BJ (cell line): ENCODE measurements at regions not wholly inside any gene's neighbourhood (a gene's known extent, or its start where the extent isn't known, plus 50 kb on each side); places are given as distances from the start of the nearest gene placed in this dataset.

Experiments used
- CTCF ChIA-PET: fragments of 350-600 bp; formaldehyde crosslinking; extraction: SDS; loops from one replicate; lab custom pipeline; 2021; ENCODE audit warnings: antibody characterized with exemption, inconsistent platforms; lab: Yijun Ruan, JAX
- POLR2A ChIA-PET: fragments of 300-600 bp; sonication (Branson Sonifier 250); formaldehyde crosslinking; extraction: SDS; loops from one replicate; lab custom pipeline; 2021; ENCODE audit warnings: antibody characterized with exemption; lab: Charles Lee
- DNase-seq: peaks from one replicate; pipeline ENCODE4 v3.0.0-alpha.2; 2011; ENCODE audit warnings: low read depth
- H3K27me3 ChIP-seq: 2 replicates; pipeline ENCODE4 v1.6.0; 2011; ENCODE audit warnings: low read length; ENCODE audit not compliant: control insufficient read depth, insufficient read depth
- H3K36me3 ChIP-seq: 2 replicates; pipeline ENCODE4 v1.5.1; 2011; ENCODE audit warnings: low read length; ENCODE audit not compliant: control insufficient read depth, insufficient read depth
- H3K4me3 ChIP-seq: 2 replicates; pipeline ENCODE4 v1.5.1; 2011; ENCODE audit warnings: low read depth, mild to moderate bottlenecking, control low read depth, low read length
- TF ChIP-seq, protein P1 (sequence below): IDR thresholded peaks from 2 replicates; pipeline ENCODE4 v1.5.1; 2011; ENCODE audit warnings: low read depth, mild to moderate bottlenecking, control low read depth, inconsistent platforms, low read length, moderate library complexity; ENCODE audit not compliant: insufficient read depth

DNA sequence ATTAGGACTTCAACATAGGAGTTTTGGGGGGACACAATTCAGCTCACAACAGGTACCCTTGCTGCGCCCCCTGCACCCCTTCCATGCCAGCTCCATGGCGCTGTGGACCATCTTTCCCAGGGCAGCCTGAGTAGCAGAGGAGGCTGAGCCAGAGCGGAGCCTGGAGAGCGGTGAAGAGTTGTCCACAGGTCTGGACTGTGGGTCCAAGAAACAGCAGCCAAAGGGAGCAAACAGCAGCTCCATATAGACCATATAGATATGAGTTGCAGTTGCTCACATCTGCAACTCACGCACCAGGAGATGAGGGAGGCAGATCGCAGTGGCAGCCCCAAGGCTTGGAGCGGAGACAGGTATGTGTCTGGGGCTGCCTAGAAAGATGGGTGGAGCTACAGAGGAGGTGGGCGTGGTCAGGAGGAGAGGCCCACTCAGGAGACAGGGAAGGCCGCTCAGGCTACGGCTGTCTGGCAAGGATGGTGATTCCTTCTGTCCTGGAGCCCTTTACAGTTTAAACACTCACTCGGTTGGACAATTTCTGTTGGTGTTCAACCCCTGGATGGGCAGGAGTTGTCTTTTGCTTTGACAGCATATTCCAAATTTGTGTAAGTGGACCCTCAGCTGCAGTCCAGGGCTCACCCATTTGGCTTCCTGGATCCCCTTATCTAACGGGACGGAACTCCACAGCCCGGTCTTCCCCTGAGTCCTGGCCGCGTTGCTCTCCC lies 155.1 kb downstream of the LPIN1 start:
- TF ChIP-seq, protein P1, sequence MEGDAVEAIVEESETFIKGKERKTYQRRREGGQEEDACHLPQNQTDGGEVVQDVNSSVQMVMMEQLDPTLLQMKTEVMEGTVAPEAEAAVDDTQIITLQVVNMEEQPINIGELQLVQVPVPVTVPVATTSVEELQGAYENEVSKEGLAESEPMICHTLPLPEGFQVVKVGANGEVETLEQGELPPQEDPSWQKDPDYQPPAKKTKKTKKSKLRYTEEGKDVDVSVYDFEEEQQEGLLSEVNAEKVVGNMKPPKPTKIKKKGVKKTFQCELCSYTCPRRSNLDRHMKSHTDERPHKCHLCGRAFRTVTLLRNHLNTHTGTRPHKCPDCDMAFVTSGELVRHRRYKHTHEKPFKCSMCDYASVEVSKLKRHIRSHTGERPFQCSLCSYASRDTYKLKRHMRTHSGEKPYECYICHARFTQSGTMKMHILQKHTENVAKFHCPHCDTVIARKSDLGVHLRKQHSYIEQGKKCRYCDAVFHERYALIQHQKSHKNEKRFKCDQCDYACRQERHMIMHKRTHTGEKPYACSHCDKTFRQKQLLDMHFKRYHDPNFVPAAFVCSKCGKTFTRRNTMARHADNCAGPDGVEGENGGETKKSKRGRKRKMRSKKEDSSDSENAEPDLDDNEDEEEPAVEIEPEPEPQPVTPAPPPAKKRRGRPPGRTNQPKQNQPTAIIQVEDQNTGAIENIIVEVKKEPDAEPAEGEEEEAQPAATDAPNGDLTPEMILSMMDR = no peak
- POLR2A ChIA-PET = no interaction called here
- Histone ChIP-seq H3K36me3 (no peaks in the 10 kb centered on the region), H3K27me3 (peaks cover 3% of the 10 kb centered on the region; the same call in 1 of the 2 replicates), H3K4me3 (no peak overlapping the region)
- no peak for DNase-seq
- CTCF ChIA-PET = no interaction called here

DNA sequence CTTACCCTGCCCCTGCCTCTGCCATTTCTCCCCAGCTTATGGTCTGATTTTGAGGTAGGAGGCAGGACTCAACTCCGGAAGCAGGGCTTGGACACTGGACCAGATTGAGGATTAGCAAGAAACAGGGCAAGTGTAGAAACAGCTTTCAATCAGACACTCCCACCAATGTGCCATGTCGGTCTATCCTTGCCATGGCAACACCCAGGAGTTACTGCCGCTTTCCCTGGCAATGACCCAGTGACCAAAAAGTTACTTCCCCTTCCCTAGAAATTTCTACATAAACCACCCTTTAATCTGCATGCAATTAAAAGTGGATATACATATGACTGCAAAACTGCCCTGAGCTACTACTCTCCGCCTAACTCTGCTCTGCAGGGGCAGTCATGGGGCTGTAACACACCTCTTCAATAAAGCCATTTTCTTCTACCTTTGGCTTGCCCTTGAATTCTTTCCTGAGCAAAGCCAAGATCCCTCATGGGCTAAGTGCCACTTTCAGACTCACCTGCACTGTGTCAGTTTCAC lies 156.7 kb downstream of the LPIN1 start:
- TF ChIP-seq, protein P1 = no peak
- no peak for DNase-seq
- POLR2A ChIA-PET = no interaction called here
- CTCF ChIA-PET = interaction anchor here (0.6 kb wide), 2 partner anchors 15 to 26 kb away, joined by 3 to 4 read pairs; no protein-coding TSS in a partner anchor
- H3K36me3 ChIP-seq = no peaks in the 10 kb centered on the region
- H3K27me3 ChIP-seq = peaks cover 3% of the 10 kb centered on the region
- H3K4me3 ChIP-seq = no peak overlapping the region

DNA sequence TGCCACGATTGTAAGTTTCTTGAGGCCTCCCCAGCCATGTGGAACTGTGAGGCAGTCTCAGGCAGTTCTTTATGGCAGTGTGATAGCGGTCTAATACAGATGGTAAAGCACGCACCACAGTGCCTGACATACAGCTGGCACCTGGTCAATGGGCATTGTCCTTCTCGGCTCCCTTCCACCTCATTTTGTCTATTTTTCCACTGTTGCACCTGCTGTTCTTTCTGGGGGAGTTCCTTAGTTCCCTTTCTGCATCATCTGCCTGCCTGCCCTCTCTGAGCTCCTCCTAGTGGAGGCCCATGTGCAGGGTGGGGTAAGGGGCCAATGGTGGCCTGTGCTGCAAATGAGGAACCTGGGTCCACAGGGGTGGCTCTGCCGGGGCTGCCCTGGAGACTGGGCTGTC lies 157.6 kb downstream of the LPIN1 start:
- CTCF ChIA-PET = interaction anchor here (0.9 to 1.5 kb wide), 2 partner anchors 11 to 58 kb away, joined by 3 to 5 read pairs; no protein-coding TSS in a partner anchor

DNA sequence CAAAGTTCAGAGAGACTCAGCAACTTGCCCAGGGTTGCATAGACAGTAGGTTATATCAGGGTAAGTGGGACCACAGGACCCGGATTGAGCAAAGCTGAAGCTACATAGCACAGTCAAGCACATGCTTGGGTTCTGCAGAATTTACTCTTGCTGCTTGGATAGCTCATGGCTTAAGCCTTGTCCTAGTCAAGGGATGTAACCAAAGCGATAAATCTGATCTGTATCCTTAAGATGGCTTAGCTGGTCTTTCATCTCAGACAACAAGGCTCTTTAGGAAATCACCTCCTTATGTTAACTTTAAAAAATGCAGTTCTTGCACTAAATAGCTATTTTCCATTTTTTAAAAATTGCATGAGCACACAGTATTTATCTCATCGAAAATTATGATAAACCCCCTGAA lies 158.5 kb downstream of the LPIN1 start:
- POLR2A ChIA-PET = no interaction called here
- CTCF ChIA-PET = interaction anchor here (0.9 to 1.5 kb wide), 2 partner anchors 11 to 57 kb away, joined by 3 to 5 read pairs; no protein-coding TSS in a partner anchor

More for the DNA sequence above, 157.6 kb downstream of the LPIN1 start:
- no peaks in the 10 kb centered on the region for H3K36me3 ChIP-seq
- no peak for DNase-seq
- POLR2A ChIA-PET = no interaction called here
- H3K27me3 ChIP-seq = peaks cover 3% of the 10 kb centered on the region
- no peak overlapping the region for H3K4me3 ChIP-seq
- TF ChIP-seq, protein P1 = no peak

DNA sequence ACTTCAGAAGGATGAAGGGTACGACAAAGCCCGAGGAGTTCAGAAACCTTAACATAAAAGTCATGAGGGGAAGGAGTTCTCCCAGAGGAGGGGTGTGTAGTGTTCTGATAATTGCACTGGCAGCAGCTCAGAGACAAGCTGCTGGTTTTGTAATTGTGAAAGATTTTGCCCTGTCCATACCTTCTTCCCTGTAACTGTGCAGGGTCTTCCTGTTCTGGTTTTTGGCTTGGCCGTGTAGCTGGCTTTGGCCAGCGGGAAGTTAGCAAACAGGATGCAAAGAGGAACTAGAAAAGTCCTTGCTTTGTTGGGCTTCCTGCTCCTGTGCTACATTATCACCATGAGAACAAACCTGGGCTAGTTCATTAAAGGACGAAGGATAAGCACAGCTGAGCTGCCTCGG lies 160.8 kb downstream of the LPIN1 start:
- TF ChIP-seq, protein P1 = no peak
- no peak for DNase-seq
- Histone ChIP-seq H3K27me3 (peaks cover 3% of the 10 kb centered on the region), H3K36me3 (no peaks in the 10 kb centered on the region), H3K4me3 (no peak overlapping the region)
- ChIA-PET POLR2A (no interaction called here), CTCF (no interaction called here)

More for the DNA sequence above, 158.5 kb downstream of the LPIN1 start:
- Histone ChIP-seq H3K36me3 (no peaks in the 10 kb centered on the region), H3K4me3 (no peak overlapping the region), H3K27me3 (peaks cover 3% of the 10 kb centered on the region)
- TF ChIP-seq, protein P1 = no peak
- no peak for DNase-seq
